Ishikawa (cell line): ENCODE measurements at regions not wholly inside any gene's neighbourhood (a gene's known extent, or its start where the extent isn't known, plus 50 kb on each side); places are given as distances from the start of the nearest gene placed in this dataset.

ENCODE experiments used
- CEBPB ChIP-seq: IDR thresholded peaks from 2 replicates; pipeline ENCODE4 v1.6.1; 2012
- CREB1 ChIP-seq: IDR thresholded peaks from 2 replicates; pipeline ENCODE4 v1.6.1; 2012; ENCODE audit warnings: low read depth
- EGR1 ChIP-seq: IDR thresholded peaks from 2 replicates; pipeline ENCODE4 v1.6.1; 2012
- EP300 ChIP-seq: IDR thresholded peaks from 2 replicates; pipeline ENCODE4 v1.6.1; 2012; ENCODE audit warnings: borderline replicate concordance
- FOXM1 ChIP-seq: IDR thresholded peaks from 2 replicates; pipeline ENCODE4 v1.6.1; 2012; ENCODE audit warnings: low read depth, borderline replicate concordance
- MAX ChIP-seq: IDR thresholded peaks from 2 replicates; pipeline ENCODE4 v1.6.1; 2012
- NFIC ChIP-seq: IDR thresholded peaks from 2 replicates; pipeline ENCODE4 v1.6.1; 2012
- RAD21 ChIP-seq: IDR thresholded peaks from 2 replicates; pipeline ENCODE4 v1.6.1; 2012; ENCODE audit warnings: low read depth
- REST ChIP-seq: IDR thresholded peaks from 2 replicates; pipeline ENCODE4 v1.6.1; 2012; ENCODE audit warnings: low read depth, mild to moderate bottlenecking
- TAF1 ChIP-seq: IDR thresholded peaks from 2 replicates; pipeline ENCODE4 v1.6.1; 2012; ENCODE audit warnings: low read depth, mild to moderate bottlenecking
- TCF12 ChIP-seq: IDR thresholded peaks from 2 replicates; pipeline ENCODE4 v1.6.1; 2012; ENCODE audit warnings: low read depth
- TEAD4 ChIP-seq: IDR thresholded peaks from 2 replicates; pipeline ENCODE4 v1.6.1; 2012
- USF1 ChIP-seq: IDR thresholded peaks from 2 replicates; pipeline ENCODE4 v1.6.1; 2012
- YY1 ChIP-seq: IDR thresholded peaks from 2 replicates; pipeline ENCODE4 v1.6.1; 2012; ENCODE audit warnings: low read depth
- ZBTB7A ChIP-seq: IDR thresholded peaks from 2 replicates; pipeline ENCODE4 v1.6.1; 2012; ENCODE audit warnings: low read depth

- TF ChIP-seq TCF12 = no peak
- no peak for TF ChIP-seq CREB1
- no peak for TF ChIP-seq RAD21
- no peak for TF ChIP-seq EP300
- no peak for TF ChIP-seq TEAD4
- no peak for TF ChIP-seq YY1
- no peak for TF ChIP-seq FOXM1
- TF ChIP-seq REST = no peak
- no peak for TF ChIP-seq EGR1
- no peak for TF ChIP-seq USF1
- TF ChIP-seq MAX = no peak
Observed at GRCh38 chr7:119724041-119724792, 548.8 kb upstream of the KCND2 start.

- TF ChIP-seq REST = peak; percentile 55
- no peak for TF ChIP-seq TCF12
Observed at GRCh38 chr7:119733127-119733879, 539.7 kb upstream of the KCND2 start.

GRCh38 chr7:119737390-119737789 is 535.6 kb upstream of the KCND2 start:
- no peak for TF ChIP-seq ZBTB7A
- TF ChIP-seq TCF12 = no peak
- TF ChIP-seq EP300 = no peak
- TF ChIP-seq TAF1 = no peak
- TF ChIP-seq REST = no peak
- TF ChIP-seq CREB1 = no peak
- TF ChIP-seq RAD21 = no peak
- no peak for TF ChIP-seq USF1
- no peak for TF ChIP-seq TEAD4
- no peak for TF ChIP-seq FOXM1
- no peak for TF ChIP-seq NFIC
- TF ChIP-seq EGR1 = no peak
- TF ChIP-seq MAX = no peak
- no peak for TF ChIP-seq CEBPB
- no peak for TF ChIP-seq YY1

GRCh38 chr7:119748251-119748860 is 524.6 kb upstream of the KCND2 start:
- TF ChIP-seq RAD21 (no peak), REST (no peak), MAX (no peak), CREB1 (no peak), TAF1 (no peak), TCF12 (no peak), TEAD4 (no peak), EP300 (no peak), YY1 (no peak), FOXM1 (no peak), CEBPB (no peak), NFIC (no peak), ZBTB7A (no peak), EGR1 (no peak), USF1 (no peak)
